WTC11 (cell line): ENCODE measurements at regions not wholly inside any gene's neighbourhood (a gene's known extent, or its start where the extent isn't known, plus 50 kb on each side); places are given as distances from the start of the nearest gene placed in this dataset.

ENCODE experiments used
- AFF4 ChIP-seq: sonication (generic); formaldehyde crosslinking; IDR thresholded peaks from 2 replicates; pipeline ENCODE4 v1.8.1; 2023; ENCODE audit warnings: mild to moderate bottlenecking, missing genetic modification reagents, borderline replicate concordance
- CREB1 ChIP-seq: sonication (generic); formaldehyde crosslinking; IDR thresholded peaks from 2 replicates; pipeline ENCODE4 v1.8.0; 2023; ENCODE audit warnings: mild to moderate bottlenecking, missing genetic modification reagents
- CTCF ChIP-seq: fragments of 200-600 bp; IDR thresholded peaks from 2 replicates; pipeline ENCODE4 v1.8.0; 2022; ENCODE audit warnings: antibody characterized with exemption
- ESRRA ChIP-seq: sonication (generic); formaldehyde crosslinking; IDR thresholded peaks from 2 replicates; pipeline ENCODE4 v1.8.1; 2022; ENCODE audit warnings: mild to moderate bottlenecking, missing genetic modification reagents, borderline replicate concordance
- FOXP1 ChIP-seq: sonication (generic); formaldehyde crosslinking; IDR thresholded peaks from 2 replicates; pipeline ENCODE4 v1.8.0; 2022; ENCODE audit warnings: missing genetic modification reagents, mild to moderate bottlenecking, moderate library complexity, borderline replicate concordance
- SP1 ChIP-seq: sonication (generic); formaldehyde crosslinking; conservative IDR thresholded peaks from 2 replicates; pipeline ENCODE4 v1.8.1; 2022; ENCODE audit warnings: missing genetic modification reagents
- TF ChIP-seq, protein P1 (sequence below): sonication (generic); formaldehyde crosslinking; IDR thresholded peaks from 2 replicates; pipeline ENCODE4 v1.8.1; 2023; ENCODE audit warnings: mild to moderate bottlenecking, missing genetic modification reagents

DNA sequence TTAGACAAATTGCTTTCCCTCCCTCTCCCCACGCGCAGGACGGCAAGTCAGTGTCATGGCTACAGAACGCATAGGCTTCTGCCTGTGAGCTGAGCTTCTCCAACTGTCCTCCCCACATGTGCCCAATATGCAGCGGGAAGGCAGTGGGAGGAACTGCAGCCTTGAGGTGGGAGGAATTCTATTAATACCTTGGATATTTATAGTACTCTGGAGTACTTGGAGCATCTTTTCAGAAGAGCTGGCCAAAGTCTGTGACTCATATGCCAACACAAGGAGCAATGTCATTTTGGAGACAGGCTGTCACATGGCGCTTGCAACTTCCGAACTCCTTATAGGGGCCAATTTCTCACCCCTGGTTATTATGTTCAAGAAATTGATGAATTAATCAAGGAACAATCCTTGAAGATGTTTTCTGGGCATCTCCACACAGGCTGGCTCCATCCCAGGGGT is 245.0 kb upstream of the SERP2 start:
- TF ChIP-seq AFF4 (CRISPR knock-in tag) = no peak
- TF ChIP-seq CTCF = no peak
- no peak for TF ChIP-seq ESRRA
- TF ChIP-seq, protein P1, sequence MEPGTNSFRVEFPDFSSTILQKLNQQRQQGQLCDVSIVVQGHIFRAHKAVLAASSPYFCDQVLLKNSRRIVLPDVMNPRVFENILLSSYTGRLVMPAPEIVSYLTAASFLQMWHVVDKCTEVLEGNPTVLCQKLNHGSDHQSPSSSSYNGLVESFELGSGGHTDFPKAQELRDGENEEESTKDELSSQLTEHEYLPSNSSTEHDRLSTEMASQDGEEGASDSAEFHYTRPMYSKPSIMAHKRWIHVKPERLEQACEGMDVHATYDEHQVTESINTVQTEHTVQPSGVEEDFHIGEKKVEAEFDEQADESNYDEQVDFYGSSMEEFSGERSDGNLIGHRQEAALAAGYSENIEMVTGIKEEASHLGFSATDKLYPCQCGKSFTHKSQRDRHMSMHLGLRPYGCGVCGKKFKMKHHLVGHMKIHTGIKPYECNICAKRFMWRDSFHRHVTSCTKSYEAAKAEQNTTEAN (CRISPR knock-in tag) = no peak
- no peak for TF ChIP-seq FOXP1
- no peak for TF ChIP-seq CREB1 (CRISPR knock-in tag)
- TF ChIP-seq SP1 = no peak
